AG09309 (cell line): ENCODE measurements at regions not wholly inside any gene's neighbourhood (a gene's known extent, or its start where the extent isn't known, plus 50 kb on each side); places are given as distances from the start of the nearest gene placed in this dataset.
"Not testable (repeated sequence)": the region's sequence is repeated elsewhere in the genome, so short reads cannot be mapped to it uniquely, and the experiment has no call there.

Experiments used
- DNase-seq: peaks from one replicate; pipeline ENCODE4 v3.0.0-alpha.2; 2010; ENCODE audit warnings: low read depth
- H3K4me3 ChIP-seq: 2 replicates; pipeline ENCODE4 v1.5.1; 2011; ENCODE audit warnings: mild to moderate bottlenecking, low read depth, low read length, moderate library complexity; ENCODE audit not compliant: control insufficient read depth
- CTCF ChIP-seq: IDR thresholded peaks from 2 replicates; pipeline ENCODE4 v1.5.1; 2011; ENCODE audit warnings: mild to moderate bottlenecking, low read depth, low read length, inconsistent platforms; ENCODE audit not compliant: insufficient read depth, control insufficient read depth; ENCODE audit errors: missing control alignments

- TF ChIP-seq CTCF: no peak
- H3K4me3 ChIP-seq: no peak overlapping the region
- DNase-seq: no peak
Measured at GRCh38 chr6:160883999-160884398, 107.6 kb upstream of the MAP3K4 start.

GRCh38 chr6:160889148-160889547 is 102.4 kb upstream of the MAP3K4 start:
- H3K4me3 ChIP-seq, DNase-seq: not testable (repeated sequence)

- DNase-seq: no peak
- no peak for TF ChIP-seq CTCF
- no peak overlapping the region for H3K4me3 ChIP-seq
Measured at GRCh38 chr6:160891690-160892089, 99.9 kb upstream of the MAP3K4 start.

- H3K4me3 ChIP-seq: no peak overlapping the region
- TF ChIP-seq CTCF: no peak
- no peak for DNase-seq
Measured at GRCh38 chr6:160895562-160895961, 96.0 kb upstream of the MAP3K4 start.

- no peak overlapping the region for H3K4me3 ChIP-seq
- DNase-seq: no peak
- TF ChIP-seq CTCF: no peak
Measured at GRCh38 chr6:160899671-160900430, 91.7 kb upstream of the MAP3K4 start.

GRCh38 chr6:160911949-160912348 is 79.6 kb upstream of the MAP3K4 start:
- H3K4me3 ChIP-seq: no peak overlapping the region
- TF ChIP-seq CTCF: no peak
- no peak for DNase-seq

GRCh38 chr6:160912411-160912810 is 79.2 kb upstream of the MAP3K4 start:
- no peak for DNase-seq
- no peak overlapping the region for H3K4me3 ChIP-seq
- TF ChIP-seq CTCF: no peak
